ENCODE measurements at regions not wholly inside any gene's neighbourhood (a gene's known extent, or its start where the extent isn't known, plus 50 kb on each side); places are given as distances from the start of the nearest gene placed in this dataset.

- ATAC-seq = no peak
Measured at GRCh38 chr6:120924214-120924613, 410.1 kb downstream of the TBC1D32 start.

GRCh38 chr6:120918137-120918536, 416.1 kb downstream of the TBC1D32 start:
- intact Hi-C loops (cut with DNase I) = no loop called here
- H3K27ac ChIP-seq = no peak overlapping the region
- no peaks in the 10 kb centered on the region for H3K9me3 ChIP-seq
- no peaks in the 10 kb centered on the region for H3K36me3 ChIP-seq
- DNase-seq (no peak), ATAC-seq (no peak)
- H3K27me3 ChIP-seq = no peaks in the 10 kb centered on the region
- no peak overlapping the region for H3K4me3 ChIP-seq
- no peaks in the 10 kb centered on the region for H3K4me1 ChIP-seq
- TF ChIP-seq CTCF (IDR thresholded peaks at IDR 0.05) = no peak

More at GRCh38 chr6:120924214-120924613, 410.1 kb downstream of the TBC1D32 start:
- TF ChIP-seq CTCF (IDR thresholded peaks at IDR 0.05) = no peak
- Histone ChIP-seq H3K36me3 (no peaks in the 10 kb centered on the region), H3K27me3 (no peaks in the 10 kb centered on the region), H3K27ac (no peak overlapping the region), H3K4me1 (no peaks in the 10 kb centered on the region), H3K4me3 (no peak overlapping the region), H3K9me3 (no peaks in the 10 kb centered on the region)
- DNase-seq = no peak
- intact Hi-C loops (cut with DNase I) = no loop called here

GRCh38 chr6:120916844-120917243, 417.4 kb downstream of the TBC1D32 start:
- Histone ChIP-seq H3K36me3 (no peaks in the 10 kb centered on the region), H3K4me3 (no peak overlapping the region), H3K27me3 (no peaks in the 10 kb centered on the region), H3K4me1 (no peaks in the 10 kb centered on the region), H3K27ac (no peak overlapping the region), H3K9me3 (no peaks in the 10 kb centered on the region)
- intact Hi-C loops (cut with DNase I) = no loop called here
- no peak for TF ChIP-seq CTCF (IDR thresholded peaks at IDR 0.05)
- ATAC-seq (no peak), DNase-seq (no peak)

GRCh38 chr6:120913486-120913885, 420.8 kb downstream of the TBC1D32 start:
- DNase-seq (no peak), ATAC-seq (no peak)
- Histone ChIP-seq H3K27ac (no peak overlapping the region), H3K9me3 (no peaks in the 10 kb centered on the region), H3K4me3 (no peak overlapping the region), H3K27me3 (no peaks in the 10 kb centered on the region), H3K4me1 (no peaks in the 10 kb centered on the region), H3K36me3 (no peaks in the 10 kb centered on the region)
- TF ChIP-seq CTCF (IDR thresholded peaks at IDR 0.05) = no peak
- intact Hi-C loops (cut with DNase I) = no loop called here

GRCh38 chr6:120908767-120909166, 425.5 kb downstream of the TBC1D32 start:
- Histone ChIP-seq H3K4me3 (no peak overlapping the region), H3K4me1 (no peaks in the 10 kb centered on the region), H3K27me3 (no peaks in the 10 kb centered on the region), H3K9me3 (no peaks in the 10 kb centered on the region), H3K36me3 (no peaks in the 10 kb centered on the region), H3K27ac (no peak overlapping the region)
- ATAC-seq (no peak), DNase-seq (no peak)
- TF ChIP-seq CTCF (IDR thresholded peaks at IDR 0.05) = no peak
- intact Hi-C loops (cut with DNase I) = no loop called here

GRCh38 chr6:120903836-120904235, 430.4 kb downstream of the TBC1D32 start:
- no peaks in the 10 kb centered on the region for H3K36me3 ChIP-seq
- no peak for TF ChIP-seq CTCF (IDR thresholded peaks at IDR 0.05)
- ATAC-seq (no peak), DNase-seq (no peak)
- H3K27ac ChIP-seq = no peak overlapping the region
- no peaks in the 10 kb centered on the region for H3K4me1 ChIP-seq
- intact Hi-C loops (cut with DNase I) = no loop called here
- no peaks in the 10 kb centered on the region for H3K27me3 ChIP-seq
- no peaks in the 10 kb centered on the region for H3K9me3 ChIP-seq
- no peak overlapping the region for H3K4me3 ChIP-seq

All from upper lobe of right lung (tissue), 1 donor.